ENCODE measurements at regions not wholly inside any gene's neighbourhood (a gene's known extent, or its start where the extent isn't known, plus 50 kb on each side); places are given as distances from the start of the nearest gene placed in this dataset.
"Not testable (repeated sequence)": the region's sequence is repeated elsewhere in the genome, so short reads cannot be mapped to it uniquely, and the experiment has no call there.

GRCh38 chr13:61275736-61276135, 139.9 kb downstream of the PCDH20 start:
- no peak overlapping the region for H3K4me3 ChIP-seq
- no peak overlapping the region for H3K27ac ChIP-seq
- 44 to 48% methylated on average over 2 of the region's 2 CpGs for WGBS, 2 donors
- DNase-seq: no peak
- H3K9me3 ChIP-seq: no peaks in the 10 kb centered on the region
- no peaks in the 10 kb centered on the region for H3K27me3 ChIP-seq
- TF ChIP-seq CTCF (IDR thresholded peaks at IDR 0.05): no peak
- TF ChIP-seq POLR2A (IDR thresholded peaks at IDR 0.05): no peak
- no peaks in the 10 kb centered on the region for H3K36me3 ChIP-seq (ENCODE audit: low read depth, missing control alignments)
- intact Hi-C loops (cut with DNase I; ENCODE audit: low total_unique reads): no loop called here
- no peaks in the 10 kb centered on the region for H3K4me1 ChIP-seq

GRCh38 chr13:61275251-61275650, 140.4 kb downstream of the PCDH20 start:
- Histone ChIP-seq H3K27me3 (no peaks in the 10 kb centered on the region), H3K4me3 (no peak overlapping the region), H3K27ac (no peak overlapping the region), H3K9me3 (no peaks in the 10 kb centered on the region), H3K4me1 (no peaks in the 10 kb centered on the region), H3K36me3 (ENCODE audit: low read depth, missing control alignments) (no peaks in the 10 kb centered on the region)
- TF ChIP-seq POLR2A (IDR thresholded peaks at IDR 0.05) (no peak), CTCF (IDR thresholded peaks at IDR 0.05) (no peak)
- 87 to 88% methylated on average over 5 of the region's 5 CpGs for WGBS, 2 donors
- intact Hi-C loops (cut with DNase I; ENCODE audit: low total_unique reads): no loop called here
- DNase-seq: no peak

GRCh38 chr13:61266896-61267295, 148.8 kb downstream of the PCDH20 start:
- H3K4me3 ChIP-seq; H3K4me1 ChIP-seq; intact Hi-C loops (cut with DNase I; ENCODE audit: low total_unique reads); H3K36me3 ChIP-seq (ENCODE audit: low read depth, missing control alignments); H3K9me3 ChIP-seq; DNase-seq; H3K27ac ChIP-seq; H3K27me3 ChIP-seq: not testable (repeated sequence)
- 96 to 100% methylated on average over 2 to 6 of the region's 6 CpGs for WGBS, 2 donors

- intact Hi-C loops (cut with DNase I; ENCODE audit: low total_unique reads): no loop called here
- DNase-seq: no peak
- Histone ChIP-seq H3K9me3 (no peaks in the 10 kb centered on the region), H3K4me3 (no peak overlapping the region), H3K27me3 (no peaks in the 10 kb centered on the region), H3K36me3 (ENCODE audit: low read depth, missing control alignments) (no peaks in the 10 kb centered on the region), H3K27ac (no peak overlapping the region), H3K4me1 (no peaks in the 10 kb centered on the region)
- WGBS, 2 donors: 75 to 76% methylated on average over 4 of the region's 4 CpGs
- no peak for TF ChIP-seq POLR2A (IDR thresholded peaks at IDR 0.05)
- no peak for TF ChIP-seq CTCF (IDR thresholded peaks at IDR 0.05)
Observed at GRCh38 chr13:61261746-61262472, 153.7 kb downstream of the PCDH20 start.

GRCh38 chr13:61258185-61258584, 157.5 kb downstream of the PCDH20 start:
- Histone ChIP-seq H3K4me1 (no peaks in the 10 kb centered on the region), H3K27ac (no peak overlapping the region), H3K4me3 (no peak overlapping the region), H3K36me3 (ENCODE audit: low read depth, missing control alignments) (no peaks in the 10 kb centered on the region), H3K9me3 (no peaks in the 10 kb centered on the region), H3K27me3 (no peaks in the 10 kb centered on the region)
- DNase-seq: no peak
- intact Hi-C loops (cut with DNase I; ENCODE audit: low total_unique reads): no loop called here
- TF ChIP-seq CTCF (IDR thresholded peaks at IDR 0.05) (no peak), POLR2A (IDR thresholded peaks at IDR 0.05) (no peak)
